CD4-positive, alpha-beta memory T cell (primary cell): ENCODE measurements at regions not wholly inside any gene's neighbourhood (a gene's known extent, or its start where the extent isn't known, plus 50 kb on each side); places are given as distances from the start of the nearest gene placed in this dataset.

ENCODE experiments used
- CTCF ChIA-PET: fragments of 350-600 bp; sonication (Branson Sonifier 250); formaldehyde crosslinking; loops from one replicate; lab custom pipeline; 2021; ENCODE audit warnings: inconsistent platforms; ENCODE audit not compliant: partially characterized antibody; lab: Charles Lee
- POLR2A ChIA-PET: fragments of 350-600 bp; sonication (Branson Sonifier 250); formaldehyde crosslinking; loops from one replicate; lab custom pipeline; 2021; ENCODE audit not compliant: partially characterized antibody; lab: Charles Lee
- DNase-seq, 5 donors: peaks; one replicate each; pipeline versions ENCODE4 v3.0.0 to v3.0.0-alpha.2; 2020 to 2022; ENCODE audit warnings: mixed read lengths in 1 of 5
- H3K27ac ChIP-seq: one replicate; pipeline ENCODE4 v1.7.0; 2013; ENCODE audit warnings: low read depth, low read length
- H3K27me3 ChIP-seq: 2 replicates; pipeline ENCODE4 v1.7.0; 2013; ENCODE audit warnings: mild to moderate bottlenecking, low read length, moderate library complexity; ENCODE audit not compliant: insufficient read depth
- H3K36me3 ChIP-seq: 2 replicates; pipeline ENCODE4 v1.7.0; 2013; ENCODE audit warnings: mild to moderate bottlenecking, low read length, moderate library complexity; ENCODE audit not compliant: insufficient read depth
- H3K4me1 ChIP-seq: 2 replicates; pipeline ENCODE4 v1.7.0; 2013; ENCODE audit warnings: mild to moderate bottlenecking, low read length, moderate library complexity; ENCODE audit not compliant: insufficient read depth
- H3K4me3 ChIP-seq, 2 donors: one replicate each; pipeline ENCODE4 v1.7.0; 2013; ENCODE audit warnings: low read length in 2 of 2, mild to moderate bottlenecking in 1 of 2
- H3K9me3 ChIP-seq, 2 donors: one replicate each; pipeline ENCODE4 v1.7.0; 2013; ENCODE audit warnings: low read length in 2 of 2, control low read depth in 1 of 2; ENCODE audit not compliant: control insufficient read depth in 1 of 2
- H3K27ac Mint-ChIP-seq, 7 donors: one replicate each; pipeline ENCODE4 v1.8.0; 2020 to 2021; ENCODE audit warnings: mixed read lengths in 7 of 7, mild to moderate bottlenecking in 6 of 7, inconsistent platforms in 3 of 7, moderate library complexity in 3 of 7
- H3K27me3 Mint-ChIP-seq, 2 donors: one replicate each; pipeline ENCODE4 v1.8.0; 2020 to 2021; ENCODE audit warnings: mixed read lengths in 2 of 2
- H3K36me3 Mint-ChIP-seq, 2 donors: one replicate each; pipeline ENCODE4 v1.8.0; 2020 to 2021; ENCODE audit warnings: mixed read lengths in 2 of 2, inconsistent platforms in 1 of 2, mild to moderate bottlenecking in 1 of 2
- H3K4me1 Mint-ChIP-seq, 4 donors: one replicate each; pipeline ENCODE4 v1.8.0; 2020 to 2021; ENCODE audit warnings: mixed read lengths in 4 of 4, mild to moderate bottlenecking in 1 of 4
- H3K4me3 Mint-ChIP-seq, 8 donors: one replicate each; pipeline ENCODE4 v1.8.0; 2020 to 2021; ENCODE audit warnings: mixed read lengths in 8 of 8, mild to moderate bottlenecking in 7 of 8, moderate library complexity in 6 of 8, inconsistent platforms in 3 of 8
- H3K9me3 Mint-ChIP-seq, 8 donors: one replicate each; pipeline ENCODE4 v1.8.0; 2020 to 2021; ENCODE audit warnings: mixed read lengths in 8 of 8, mild to moderate bottlenecking in 5 of 8, inconsistent platforms in 3 of 8, moderate library complexity in 1 of 8
- intact Hi-C: fragments of 100-400 bp; cut with micrococcal nuclease; formaldehyde crosslinking; loops from one replicate; pipeline ENCODE4 v1.15.1; 2023

DNA sequence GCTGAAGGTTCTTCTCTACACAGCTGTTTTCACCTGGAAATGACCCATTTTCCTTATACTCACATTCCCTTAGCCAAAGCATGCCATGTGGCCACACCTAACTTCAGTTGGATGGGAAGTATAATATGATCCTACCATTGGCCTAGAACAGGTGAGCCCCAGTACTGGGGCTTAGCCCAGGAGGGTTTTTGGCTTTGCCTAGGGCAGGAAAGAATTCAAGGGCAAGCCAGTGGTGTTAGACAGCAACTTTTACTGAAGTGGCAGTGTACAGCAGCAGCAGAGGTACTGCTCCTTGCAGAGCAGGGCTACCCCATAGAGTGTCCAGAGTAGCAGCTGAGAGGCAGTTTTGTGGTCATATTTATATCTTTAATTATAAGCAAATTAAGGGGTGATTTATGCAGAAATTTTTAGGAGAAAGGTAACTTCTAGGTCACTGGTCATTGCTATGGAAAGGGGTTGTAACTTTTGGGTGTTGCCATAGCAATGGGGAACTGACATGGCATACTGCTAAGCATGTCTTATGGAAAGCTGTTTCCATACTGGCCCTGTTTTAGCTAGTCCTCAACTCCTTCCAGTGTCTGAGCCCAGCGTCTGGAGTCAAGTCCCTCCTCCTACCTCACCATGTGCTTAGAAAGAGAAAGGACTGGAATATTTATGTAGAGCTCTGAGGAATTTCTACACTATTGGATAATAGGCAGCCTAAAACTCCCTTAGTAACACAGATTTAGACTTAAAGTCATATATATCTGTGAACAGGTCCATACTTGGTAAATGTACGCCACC lies 109.0 kb upstream of the DTNA start:
- H3K4me1 ChIP-seq: no peaks in the 10 kb centered on the region
- H3K4me3 Mint-ChIP-seq: no peak overlapping the region

GRCh38 chr18:34604591-34604990 lies 105.5 kb upstream of the DTNA start:
- no peak overlapping the region for H3K4me3 ChIP-seq
- no peak overlapping the region for H3K4me3 Mint-ChIP-seq
- H3K36me3 ChIP-seq: no peaks in the 10 kb centered on the region
- no peaks in the 10 kb centered on the region for H3K4me1 ChIP-seq
- DNase-seq: no peak
- peaks cover 0 to 3% (median 0%) of the 10 kb centered on the region in 8 donors for H3K9me3 Mint-ChIP-seq
- H3K27me3 ChIP-seq: no peaks in the 10 kb centered on the region
- no peaks in the 10 kb centered on the region for H3K4me1 Mint-ChIP-seq
- intact Hi-C loops: no loop called here
- H3K27ac ChIP-seq: no peak overlapping the region
- no peaks in the 10 kb centered on the region for H3K27me3 Mint-ChIP-seq
- no peaks in the 10 kb centered on the region for H3K36me3 Mint-ChIP-seq
- no peak overlapping the region for H3K27ac Mint-ChIP-seq
- no peaks in the 10 kb centered on the region for H3K9me3 ChIP-seq
- CTCF ChIA-PET: no interaction called here
- POLR2A ChIA-PET: no interaction called here

More for the DNA sequence above, 109.0 kb upstream of the DTNA start:
- Mint-ChIP-seq H3K36me3 (no peaks in the 10 kb centered on the region), H3K27ac (no peak overlapping the region), H3K9me3 (peaks cover 0 to 7% (median 0%) of the 10 kb centered on the region in 8 donors), H3K4me1 (no peaks in the 10 kb centered on the region), H3K27me3 (no peaks in the 10 kb centered on the region)
- ChIA-PET CTCF (no interaction called here), POLR2A (no interaction called here)
- Histone ChIP-seq H3K27ac (no peak overlapping the region), H3K36me3 (no peaks in the 10 kb centered on the region), H3K27me3 (no peaks in the 10 kb centered on the region), H3K4me3 (no peak overlapping the region), H3K9me3 (no peaks in the 10 kb centered on the region)
- no peak for DNase-seq
- intact Hi-C loops: no loop called here

DNA sequence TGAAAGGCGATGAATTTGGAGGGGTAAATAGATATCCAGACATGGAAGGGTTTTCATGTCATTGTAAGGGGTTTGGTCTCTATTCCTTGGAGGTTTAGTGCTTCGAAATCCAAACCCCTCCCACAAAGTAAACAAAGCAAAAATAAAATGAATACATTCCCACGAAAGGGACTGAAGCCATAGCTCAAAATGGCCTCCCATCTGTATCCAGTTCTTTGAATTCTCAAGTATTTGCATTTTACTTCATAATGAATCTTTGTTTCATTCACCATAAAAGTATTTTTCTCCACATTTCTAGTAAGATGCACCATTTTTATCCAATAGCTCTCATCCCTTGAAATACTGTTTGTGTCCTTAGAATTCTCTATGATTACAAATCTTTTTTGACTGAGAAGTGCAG lies 103.2 kb upstream of the DTNA start:
- no peak overlapping the region for H3K4me3 Mint-ChIP-seq
- intact Hi-C loops: no loop called here
- no peaks in the 10 kb centered on the region for H3K27me3 Mint-ChIP-seq
- no peaks in the 10 kb centered on the region for H3K36me3 Mint-ChIP-seq
- Histone ChIP-seq H3K27me3 (no peaks in the 10 kb centered on the region), H3K36me3 (no peaks in the 10 kb centered on the region), H3K9me3 (no peaks in the 10 kb centered on the region), H3K4me3 (no peak overlapping the region), H3K27ac (no peak overlapping the region), H3K4me1 (no peaks in the 10 kb centered on the region)
- H3K4me1 Mint-ChIP-seq: no peaks in the 10 kb centered on the region
- no peak for DNase-seq
- ChIA-PET CTCF (no interaction called here), POLR2A (no interaction called here)
- peaks cover 0 to 3% (median 0%) of the 10 kb centered on the region in 8 donors for H3K9me3 Mint-ChIP-seq
- H3K27ac Mint-ChIP-seq: no peak overlapping the region

DNA sequence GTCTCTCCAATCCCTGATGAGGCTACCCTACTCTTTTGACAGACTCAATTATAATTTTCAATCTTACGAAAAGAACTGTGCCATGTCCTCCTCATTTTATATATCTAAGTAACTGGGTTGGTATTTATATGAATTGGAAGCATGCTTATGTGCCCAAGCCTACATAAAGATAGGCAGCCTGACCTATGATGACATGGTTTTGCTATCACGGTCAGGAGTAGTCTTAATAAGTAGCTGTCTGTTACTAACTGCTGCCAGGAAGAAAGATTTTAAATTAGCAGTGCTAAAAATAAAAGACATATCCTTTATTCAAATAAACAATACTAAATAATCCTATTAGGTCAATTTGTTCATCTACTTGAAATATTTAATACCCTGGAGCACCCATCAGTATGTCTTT lies 102.0 kb upstream of the DTNA start:
- Histone ChIP-seq H3K27ac (no peak overlapping the region), H3K27me3 (no peaks in the 10 kb centered on the region), H3K4me3 (no peak overlapping the region), H3K4me1 (no peaks in the 10 kb centered on the region), H3K36me3 (no peaks in the 10 kb centered on the region), H3K9me3 (no peaks in the 10 kb centered on the region)
- CTCF ChIA-PET: no interaction called here
- no peaks in the 10 kb centered on the region for H3K4me1 Mint-ChIP-seq
- DNase-seq: no peak
- intact Hi-C loops: no loop called here
- no peak overlapping the region for H3K4me3 Mint-ChIP-seq
- no peaks in the 10 kb centered on the region for H3K36me3 Mint-ChIP-seq
- POLR2A ChIA-PET: no interaction called here
- no peaks in the 10 kb centered on the region for H3K27me3 Mint-ChIP-seq
- H3K9me3 Mint-ChIP-seq: peaks cover 0 to 5% (median 0%) of the 10 kb centered on the region in 8 donors
- no peak overlapping the region for H3K27ac Mint-ChIP-seq

DNA sequence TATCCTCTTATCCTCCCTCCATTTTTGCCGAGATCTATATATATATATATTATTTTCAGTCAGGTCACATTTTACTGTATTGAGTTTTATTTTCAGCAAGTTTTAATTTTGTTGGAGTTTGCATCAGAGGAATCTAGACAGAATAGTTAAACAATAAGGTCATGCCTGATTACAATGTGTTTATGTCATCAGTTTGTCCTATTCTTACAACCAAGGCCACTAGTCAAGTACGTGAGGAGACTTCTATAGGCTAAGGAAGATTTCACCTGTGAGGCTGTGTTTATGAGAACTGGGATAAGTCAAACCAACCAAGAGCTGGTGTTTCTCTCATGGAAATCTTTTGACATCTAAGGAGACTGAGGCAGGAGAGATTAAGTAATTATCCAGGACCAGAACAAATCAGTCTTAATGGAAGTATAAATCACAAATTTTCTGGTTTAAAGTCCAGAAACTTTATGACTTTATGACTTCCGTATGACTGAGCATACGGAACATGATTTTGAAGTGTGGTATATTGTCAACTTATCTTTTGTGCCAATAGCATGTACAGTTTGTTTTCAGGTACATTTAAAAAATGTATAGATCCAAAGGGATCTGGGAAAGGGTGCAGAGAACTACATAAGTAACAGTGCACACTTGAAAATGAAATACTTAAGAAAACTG lies 100.0 kb upstream of the DTNA start:
- Histone ChIP-seq H3K27me3 (no peaks in the 10 kb centered on the region), H3K9me3 (no peaks in the 10 kb centered on the region), H3K36me3 (no peaks in the 10 kb centered on the region), H3K4me3 (no peak overlapping the region), H3K27ac (no peak overlapping the region), H3K4me1 (no peaks in the 10 kb centered on the region)
- ChIA-PET CTCF (no interaction called here), POLR2A (no interaction called here)
- DNase-seq: no peak
- Mint-ChIP-seq H3K4me1 (no peaks in the 10 kb centered on the region), H3K4me3 (no peak overlapping the region), H3K27ac (no peak overlapping the region), H3K36me3 (no peaks in the 10 kb centered on the region), H3K9me3 (peaks cover 0 to 7% (median 2%) of the 10 kb centered on the region in 8 donors), H3K27me3 (no peaks in the 10 kb centered on the region)
- intact Hi-C loops: no loop called here

GRCh38 chr18:34611904-34612303 lies 98.2 kb upstream of the DTNA start:
- ChIA-PET CTCF (no interaction called here), POLR2A (no interaction called here)
- H3K4me1 Mint-ChIP-seq: no peaks in the 10 kb centered on the region
- H3K27ac Mint-ChIP-seq: no peak overlapping the region
- no peak overlapping the region for H3K27ac ChIP-seq
- H3K27me3 Mint-ChIP-seq: no peaks in the 10 kb centered on the region
- H3K27me3 ChIP-seq: no peaks in the 10 kb centered on the region
- no peak overlapping the region for H3K4me3 ChIP-seq
- H3K4me1 ChIP-seq: no peaks in the 10 kb centered on the region
- H3K9me3 Mint-ChIP-seq: peaks cover 0 to 16% (median 5%) of the 10 kb centered on the region in 8 donors
- peaks cover 0 to 3% of the 10 kb centered on the region in 2 donors for H3K9me3 ChIP-seq
- intact Hi-C loops: no loop called here
- no peak overlapping the region for H3K4me3 Mint-ChIP-seq
- no peaks in the 10 kb centered on the region for H3K36me3 Mint-ChIP-seq
- DNase-seq: no peak
- no peaks in the 10 kb centered on the region for H3K36me3 ChIP-seq

DNA sequence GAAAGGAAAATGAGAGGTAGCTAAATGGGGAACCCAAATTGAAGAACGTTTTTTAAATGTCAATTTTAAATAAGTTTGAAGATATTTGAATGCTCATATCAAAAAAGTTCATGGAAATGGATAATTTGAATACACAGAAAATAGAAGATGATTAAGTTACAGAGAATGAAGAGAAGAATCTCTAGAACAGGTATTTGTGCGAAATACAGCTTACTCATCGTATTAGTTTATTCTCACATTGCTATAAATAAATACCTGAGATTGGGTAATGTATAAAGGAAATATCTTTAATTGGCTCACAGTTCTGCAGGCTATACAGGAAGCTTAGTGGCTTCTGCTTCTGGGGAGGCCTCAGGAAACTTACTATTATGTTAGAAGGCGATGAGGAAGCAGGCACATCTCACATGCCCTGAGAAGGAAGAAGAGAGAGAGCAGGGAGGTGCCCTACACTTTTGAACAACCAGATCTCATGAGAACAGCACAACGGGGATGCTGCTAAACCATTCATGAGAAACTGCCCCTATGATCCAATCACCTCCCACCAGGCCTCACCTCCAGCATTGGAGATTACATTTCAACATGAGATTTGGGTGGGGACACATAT lies 89.7 kb upstream of the DTNA start:
- ChIA-PET POLR2A (no interaction called here), CTCF (no interaction called here)
- H3K27ac ChIP-seq: no peak overlapping the region
- H3K9me3 ChIP-seq: peaks cover 0 to 3% of the 10 kb centered on the region in 2 donors
- H3K4me3 ChIP-seq: no peak overlapping the region
- no peaks in the 10 kb centered on the region for H3K36me3 ChIP-seq
- Mint-ChIP-seq H3K4me3 (no peak overlapping the region), H3K27me3 (no peaks in the 10 kb centered on the region), H3K9me3 (peaks cover 4 to 13% (median 10%) of the 10 kb centered on the region in 8 donors), H3K27ac (no peak overlapping the region), H3K36me3 (no peaks in the 10 kb centered on the region), H3K4me1 (no peaks in the 10 kb centered on the region)
- DNase-seq: no peak
- no peaks in the 10 kb centered on the region for H3K4me1 ChIP-seq
- intact Hi-C loops: no loop called here
- H3K27me3 ChIP-seq: no peaks in the 10 kb centered on the region
